ENCODE measurements at regions not wholly inside any gene's neighbourhood (a gene's known extent, or its start where the extent isn't known, plus 50 kb on each side); places are given as distances from the start of the nearest gene placed in this dataset.

DNA sequence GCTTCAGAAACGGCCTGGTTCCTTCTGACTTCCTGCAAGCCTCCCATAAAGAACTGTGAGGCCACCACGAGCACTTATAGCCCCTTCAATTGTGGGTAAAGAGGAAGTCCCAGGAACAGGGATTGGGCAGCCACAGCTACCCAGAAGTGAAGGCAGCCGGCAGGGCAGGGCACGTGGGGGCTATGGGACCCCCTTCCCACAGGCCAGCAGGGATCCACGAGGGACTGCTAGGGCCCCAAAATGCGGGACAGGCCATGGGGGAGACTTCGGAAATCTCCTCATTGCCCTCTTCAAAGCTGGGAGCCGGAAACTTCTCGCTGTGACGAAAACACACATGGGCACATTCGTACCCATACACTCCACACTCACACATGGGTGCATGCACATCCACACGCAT lies 196.1 kb upstream of the SALL3 start:
- no peak overlapping the region for H3K4me2 ChIP-seq (ENCODE audit: unreplicated experiment)
- H3F3A ChIP-seq (ENCODE audit: insufficient read depth), result no peaks in the 10 kb centered on the region
- no peaks in the 10 kb centered on the region for H3K4me1 ChIP-seq (ENCODE audit: insufficient read depth)
- H3K9me2 ChIP-seq (ENCODE audit: insufficient read depth), result no peaks in the 10 kb centered on the region
- H2AFZ ChIP-seq, result no peak overlapping the region
- DNase-seq, result no peak
- no peak overlapping the region for H3K4me3 ChIP-seq
- in situ Hi-C loops (cut with MboI), result no loop called here
- no peaks in the 10 kb centered on the region for H4K20me1 ChIP-seq (ENCODE audit: insufficient read depth)
- H3K27me3 ChIP-seq (replicated peaks; ENCODE audit: insufficient read depth), result no peaks in the 10 kb centered on the region
- 38 to 41% methylated on average over 12 of the region's 12 CpGs for WGBS, 2 experiments (ENCODE audit: low coverage in 1 of 2, low lambda C conversion rate in 2 of 2, missing lambda C conversion rate in 2 of 2)
- no peaks in the 10 kb centered on the region for H3K79me2 ChIP-seq (ENCODE audit: insufficient read depth)
- no peak overlapping the region for H3K9ac ChIP-seq
- no peak overlapping the region for H3K27ac ChIP-seq
- TF ChIP-seq EZH2 (IDR thresholded peaks at IDR 0.05; ENCODE audit: insufficient read depth, poor library complexity, severe bottlenecking), result no peak
- TF ChIP-seq EZH2phosphoT487 (IDR thresholded peaks at IDR 0.05; ENCODE audit: insufficient read depth, low read depth), result no peak
- H3K9me3 ChIP-seq (ENCODE audit: low read depth), result no peaks in the 10 kb centered on the region
- H3K36me3 ChIP-seq (ENCODE audit: low read depth), result no peaks in the 10 kb centered on the region

DNA sequence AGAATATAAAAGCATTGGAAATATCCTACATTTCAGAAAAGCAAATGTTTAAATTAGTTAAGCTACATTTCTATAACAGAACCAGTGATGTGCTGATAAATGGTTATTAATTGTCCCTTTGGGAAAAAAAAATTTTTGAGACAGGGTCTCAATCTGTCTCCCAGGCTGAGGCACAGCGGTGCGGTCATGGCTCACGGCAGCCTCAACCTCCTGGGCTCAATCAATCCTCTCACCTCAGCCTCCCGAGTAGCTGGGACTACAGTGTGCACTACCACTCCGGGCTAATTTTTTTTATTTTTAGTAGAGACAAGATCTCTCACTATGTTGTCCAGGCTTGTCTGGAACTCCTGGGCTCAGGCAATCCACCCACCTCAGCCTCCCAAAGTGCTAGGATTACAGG lies 194.8 kb upstream of the SALL3 start:
- H3K9ac ChIP-seq, result no peak overlapping the region
- no peak overlapping the region for H3K27ac ChIP-seq
- in situ Hi-C loops (cut with MboI), result no loop called here
- H3K4me1 ChIP-seq (ENCODE audit: insufficient read depth), result no peaks in the 10 kb centered on the region
- no peak for DNase-seq
- H3K36me3 ChIP-seq (ENCODE audit: low read depth), result no peaks in the 10 kb centered on the region
- no peak for TF ChIP-seq EZH2 (IDR thresholded peaks at IDR 0.05; ENCODE audit: insufficient read depth, poor library complexity, severe bottlenecking)
- H3K79me2 ChIP-seq (ENCODE audit: insufficient read depth), result no peaks in the 10 kb centered on the region
- no peaks in the 10 kb centered on the region for H4K20me1 ChIP-seq (ENCODE audit: insufficient read depth)
- 62 to 70% methylated on average over 5 of the region's 5 CpGs for WGBS, 2 experiments (ENCODE audit: low coverage in 1 of 2, low lambda C conversion rate in 2 of 2, missing lambda C conversion rate in 2 of 2)
- no peaks in the 10 kb centered on the region for H3K9me2 ChIP-seq (ENCODE audit: insufficient read depth)
- H3K27me3 ChIP-seq (replicated peaks; ENCODE audit: insufficient read depth), result no peaks in the 10 kb centered on the region
- no peak overlapping the region for H2AFZ ChIP-seq
- H3K4me2 ChIP-seq (ENCODE audit: unreplicated experiment), result no peak overlapping the region
- no peaks in the 10 kb centered on the region for H3F3A ChIP-seq (ENCODE audit: insufficient read depth)
- H3K9me3 ChIP-seq (ENCODE audit: low read depth), result no peaks in the 10 kb centered on the region
- H3K4me3 ChIP-seq, result no peak overlapping the region

DNA sequence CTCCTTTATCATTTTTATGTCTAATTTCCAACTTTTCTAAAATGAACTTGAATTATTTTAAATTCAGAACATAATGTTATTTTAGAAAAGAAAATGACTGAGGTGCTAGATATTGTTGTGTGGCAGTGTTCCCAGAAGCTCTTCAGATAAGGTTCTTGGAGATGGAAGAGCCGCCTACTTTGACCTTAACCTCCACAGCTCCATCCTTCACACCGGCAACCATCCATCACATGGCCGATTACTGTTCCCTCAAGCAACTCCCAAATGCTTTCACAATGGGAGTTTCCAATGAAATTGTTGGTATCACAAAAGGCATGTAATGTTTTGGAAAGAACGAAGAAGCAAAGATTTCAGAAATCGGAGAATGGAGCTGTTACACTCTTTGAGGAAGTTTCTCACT lies 193.9 kb upstream of the SALL3 start:
- in situ Hi-C loops (cut with MboI), result no loop called here

DNA sequence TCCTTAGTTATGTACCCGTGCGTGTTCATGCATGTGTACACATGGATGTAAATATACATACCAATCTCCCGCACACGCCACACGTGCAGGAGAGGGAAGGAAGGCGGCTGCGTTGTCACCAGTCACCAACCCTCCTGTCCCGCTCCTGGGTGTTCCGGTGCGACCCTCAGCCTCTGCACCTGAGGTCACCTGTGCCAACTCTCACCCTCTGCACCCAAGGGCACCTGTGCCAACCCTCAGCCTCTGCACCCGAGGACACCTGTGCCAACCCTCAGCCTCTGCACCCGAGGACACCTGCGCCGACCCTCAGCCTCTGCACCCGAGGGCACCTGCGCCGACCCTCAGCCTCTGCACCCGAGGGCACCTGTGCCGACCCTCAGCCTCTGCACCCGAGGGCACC lies 192.8 kb upstream of the SALL3 start:
- H2AFZ ChIP-seq, result no peak overlapping the region
- no peaks in the 10 kb centered on the region for H3K27me3 ChIP-seq (replicated peaks; ENCODE audit: insufficient read depth)
- no peak overlapping the region for H3K9ac ChIP-seq
- H3K9me3 ChIP-seq (ENCODE audit: low read depth), result no peaks in the 10 kb centered on the region
- no peaks in the 10 kb centered on the region for H4K20me1 ChIP-seq (ENCODE audit: insufficient read depth)
- no peak overlapping the region for H3K4me3 ChIP-seq
- no peak for DNase-seq
- no peaks in the 10 kb centered on the region for H3K4me1 ChIP-seq (ENCODE audit: insufficient read depth)
- no peaks in the 10 kb centered on the region for H3K36me3 ChIP-seq (ENCODE audit: low read depth)
- H3K27ac ChIP-seq, result no peak overlapping the region
- WGBS, 2 experiments (ENCODE audit: low coverage in 1 of 2, low lambda C conversion rate in 2 of 2, missing lambda C conversion rate in 2 of 2), result 69 to 74% methylated on average over 11 to 20 of the region's 20 CpGs
- no peak for TF ChIP-seq EZH2phosphoT487 (IDR thresholded peaks at IDR 0.05; ENCODE audit: insufficient read depth, low read depth)
- TF ChIP-seq EZH2 (IDR thresholded peaks at IDR 0.05; ENCODE audit: insufficient read depth, poor library complexity, severe bottlenecking), result no peak
- no peaks in the 10 kb centered on the region for H3K9me2 ChIP-seq (ENCODE audit: insufficient read depth)
- no peaks in the 10 kb centered on the region for H3F3A ChIP-seq (ENCODE audit: insufficient read depth)
- no peak overlapping the region for H3K4me2 ChIP-seq (ENCODE audit: unreplicated experiment)
- in situ Hi-C loops (cut with MboI), result no loop called here
- no peaks in the 10 kb centered on the region for H3K79me2 ChIP-seq (ENCODE audit: insufficient read depth)

More for the DNA sequence above, 193.9 kb upstream of the SALL3 start:
- Histone ChIP-seq H2AFZ (no peak overlapping the region), H3K27ac (no peak overlapping the region), H3F3A (ENCODE audit: insufficient read depth) (no peaks in the 10 kb centered on the region), H3K4me1 (ENCODE audit: insufficient read depth) (no peaks in the 10 kb centered on the region), H3K36me3 (ENCODE audit: low read depth) (no peaks in the 10 kb centered on the region), H3K4me3 (no peak overlapping the region), H3K9ac (no peak overlapping the region), H3K4me2 (ENCODE audit: unreplicated experiment) (no peak overlapping the region), H4K20me1 (ENCODE audit: insufficient read depth) (no peaks in the 10 kb centered on the region), H3K27me3 (replicated peaks; ENCODE audit: insufficient read depth) (no peaks in the 10 kb centered on the region), H3K9me2 (ENCODE audit: insufficient read depth) (no peaks in the 10 kb centered on the region), H3K9me3 (ENCODE audit: low read depth) (no peaks in the 10 kb centered on the region), H3K79me2 (ENCODE audit: insufficient read depth) (no peaks in the 10 kb centered on the region)
- TF ChIP-seq EZH2 (IDR thresholded peaks at IDR 0.05; ENCODE audit: insufficient read depth, poor library complexity, severe bottlenecking) (no peak), EZH2phosphoT487 (IDR thresholded peaks at IDR 0.05; ENCODE audit: insufficient read depth, low read depth) (no peak)
- no peak for DNase-seq
- WGBS, 2 experiments (ENCODE audit: low coverage in 1 of 2, low lambda C conversion rate in 2 of 2, missing lambda C conversion rate in 2 of 2), result 33 to 36% methylated on average over 5 of the region's 5 CpGs

DNA sequence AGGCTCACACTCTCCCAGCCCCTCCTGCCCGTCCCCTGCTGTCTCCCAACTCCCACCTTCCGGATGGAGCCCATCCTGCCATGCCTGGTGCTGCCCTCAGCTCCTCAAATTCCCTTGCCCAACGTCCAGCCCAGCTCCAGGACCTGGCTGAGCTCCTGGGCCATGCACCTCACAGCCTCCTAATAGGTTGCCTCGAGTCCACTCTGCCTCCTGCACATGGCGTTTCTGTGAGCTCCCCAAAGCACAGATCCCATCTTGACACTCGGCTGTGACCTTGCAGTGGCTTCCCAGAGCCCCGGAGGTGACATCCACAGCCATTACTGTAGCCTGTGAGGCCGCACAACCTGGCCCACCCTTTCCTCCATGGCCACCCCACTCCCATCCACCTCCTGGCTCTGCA lies 191.9 kb upstream of the SALL3 start:
- no peaks in the 10 kb centered on the region for H3K9me2 ChIP-seq (ENCODE audit: insufficient read depth)
- no peaks in the 10 kb centered on the region for H4K20me1 ChIP-seq (ENCODE audit: insufficient read depth)
- no peaks in the 10 kb centered on the region for H3K4me1 ChIP-seq (ENCODE audit: insufficient read depth)
- no peak overlapping the region for H2AFZ ChIP-seq
- 24 to 35% methylated on average over 8 of the region's 8 CpGs for WGBS, 2 experiments (ENCODE audit: low coverage in 1 of 2, low lambda C conversion rate in 2 of 2, missing lambda C conversion rate in 2 of 2)
- H3F3A ChIP-seq (ENCODE audit: insufficient read depth), result no peaks in the 10 kb centered on the region
- H3K4me2 ChIP-seq (ENCODE audit: unreplicated experiment), result no peak overlapping the region
- H3K36me3 ChIP-seq (ENCODE audit: low read depth), result no peaks in the 10 kb centered on the region
- no peaks in the 10 kb centered on the region for H3K79me2 ChIP-seq (ENCODE audit: insufficient read depth)
- H3K9ac ChIP-seq, result no peak overlapping the region
- H3K27me3 ChIP-seq (replicated peaks; ENCODE audit: insufficient read depth), result no peaks in the 10 kb centered on the region
- TF ChIP-seq EZH2phosphoT487 (IDR thresholded peaks at IDR 0.05; ENCODE audit: insufficient read depth, low read depth) (no peak), EZH2 (IDR thresholded peaks at IDR 0.05; ENCODE audit: insufficient read depth, poor library complexity, severe bottlenecking) (no peak)
- H3K9me3 ChIP-seq (ENCODE audit: low read depth), result no peaks in the 10 kb centered on the region
- no peak overlapping the region for H3K4me3 ChIP-seq
- DNase-seq, result no peak
- no peak overlapping the region for H3K27ac ChIP-seq
- in situ Hi-C loops (cut with MboI), result no loop called here
